CD4-positive, alpha-beta T cell treated with Interleukin-21 for 1 hour (primary cell): ENCODE measurements at regions not wholly inside any gene's neighbourhood (a gene's known extent, or its start where the extent isn't known, plus 50 kb on each side); places are given as distances from the start of the nearest gene placed in this dataset.
"Not testable (repeated sequence)": the region's sequence is repeated elsewhere in the genome, so short reads cannot be mapped to it uniquely, and the experiment has no call there.

ENCODE experiments used
- DNase-seq: peaks from one replicate; pipeline ENCODE4 v3.0.0-alpha.2; 2020

DNA sequence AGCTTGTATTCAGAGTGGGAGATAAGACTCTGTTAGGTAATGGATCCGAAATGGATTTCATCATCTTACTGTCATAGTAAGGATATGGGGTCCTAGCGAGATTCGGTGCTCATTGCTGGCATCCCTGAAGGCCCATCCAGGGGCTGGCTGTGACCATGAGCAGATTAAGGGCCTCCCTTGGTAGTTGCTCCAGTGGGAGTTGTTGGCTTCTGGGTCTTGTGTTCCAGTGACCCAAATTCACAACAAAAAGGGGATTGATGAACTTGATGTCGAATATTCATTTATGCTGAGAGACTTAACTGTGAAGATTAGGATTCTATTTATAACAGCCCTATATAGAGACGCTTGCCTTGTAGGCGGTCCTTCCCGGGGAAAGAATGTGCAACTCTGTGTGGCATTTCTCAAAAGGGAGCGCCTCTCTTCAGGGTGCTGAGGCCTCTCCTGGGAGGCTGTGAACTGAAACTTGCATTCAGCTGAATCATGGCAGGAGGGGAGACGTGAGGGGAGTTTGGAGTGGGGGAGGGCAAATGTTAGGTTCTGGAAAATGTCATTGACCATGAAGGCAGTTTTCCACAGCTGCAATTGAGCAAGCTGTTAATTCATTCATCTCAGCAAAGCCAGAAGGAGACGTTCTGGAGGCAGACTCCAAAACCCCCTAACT lies 233.1 kb upstream of the FZD8 start:
- DNase-seq: no peak

- DNase-seq: no peak
Observed at GRCh38 chr10:35874311-35875015, 232.4 kb upstream of the FZD8 start.

DNA sequence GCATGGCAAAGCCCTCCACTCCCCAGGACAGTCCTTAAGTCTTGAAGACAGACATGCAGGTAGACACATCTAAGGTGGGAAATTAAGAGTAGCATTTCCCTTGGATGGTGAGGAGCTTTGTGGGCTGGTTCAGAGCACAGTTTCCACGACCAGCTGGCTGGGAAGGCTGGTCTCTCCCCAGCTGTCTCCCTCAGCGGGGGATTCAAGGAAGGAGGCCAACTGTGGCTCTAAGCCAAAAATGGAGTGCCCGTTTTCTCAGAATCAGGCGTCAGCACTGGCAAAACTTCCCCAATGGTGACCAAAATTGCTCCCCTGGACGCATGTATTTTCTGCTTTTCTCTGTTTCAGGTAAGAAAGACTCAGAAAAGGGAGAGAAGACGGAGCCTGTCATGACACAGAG lies 230.6 kb upstream of the FZD8 start:
- no peak for DNase-seq

DNA sequence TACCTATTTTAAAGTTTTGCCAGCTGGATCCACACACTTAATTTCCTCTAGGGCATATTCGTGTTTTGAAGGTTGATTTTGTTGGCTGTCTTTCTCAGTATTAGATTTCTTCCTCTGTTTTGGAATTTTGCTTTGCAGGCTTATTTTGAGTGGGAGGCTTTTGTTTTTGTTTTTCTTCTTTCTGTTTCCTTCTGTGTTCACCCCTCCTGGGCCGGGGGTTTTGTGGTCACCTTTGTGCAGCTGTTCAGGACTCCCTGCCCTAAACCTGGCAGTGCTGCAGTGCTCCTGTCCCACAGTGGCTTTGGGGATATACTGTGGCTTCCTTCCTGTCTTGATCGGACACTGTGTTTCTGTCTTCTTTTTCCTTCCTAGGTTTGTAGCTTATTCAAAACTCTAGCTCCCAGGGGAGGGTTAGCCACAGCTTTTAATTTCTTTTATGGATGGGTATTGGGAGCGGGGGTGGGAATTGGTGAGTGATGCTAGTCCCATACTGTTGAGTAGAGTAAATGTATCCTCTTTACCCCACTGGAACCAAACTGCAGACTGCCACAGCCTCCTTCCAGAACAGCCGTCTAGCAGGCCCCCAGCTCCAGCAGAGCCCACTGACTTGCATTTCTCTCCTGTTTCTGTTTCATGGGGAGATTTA lies 228.7 kb upstream of the FZD8 start:
- no peak for DNase-seq

GRCh38 chr10:35858676-35859283 lies 216.7 kb upstream of the FZD8 start:
- DNase-seq: not testable (repeated sequence)

GRCh38 chr10:35857860-35858259 lies 215.8 kb upstream of the FZD8 start:
- no peak for DNase-seq

- no peak for DNase-seq
Observed at GRCh38 chr10:35855155-35855947, 213.3 kb upstream of the FZD8 start.

DNA sequence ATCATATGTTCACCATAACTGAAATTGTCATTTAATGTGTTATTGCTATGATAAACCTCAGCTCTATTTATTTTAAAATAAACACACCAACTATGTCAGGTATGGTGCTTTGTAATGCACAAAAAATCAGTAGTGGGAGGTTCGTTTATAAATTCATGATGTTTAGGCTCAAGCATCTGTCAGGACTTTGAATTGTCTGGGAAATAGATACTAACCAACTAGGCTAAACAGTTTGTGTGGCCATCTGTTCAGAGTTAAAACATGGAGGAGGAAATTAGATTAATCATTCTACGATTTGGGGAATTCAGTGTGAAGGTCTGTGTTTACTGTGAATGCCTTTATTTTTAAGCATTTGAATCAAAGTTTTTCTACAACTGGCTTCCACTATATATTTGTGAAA lies 212.6 kb upstream of the FZD8 start:
- DNase-seq: no peak

DNA sequence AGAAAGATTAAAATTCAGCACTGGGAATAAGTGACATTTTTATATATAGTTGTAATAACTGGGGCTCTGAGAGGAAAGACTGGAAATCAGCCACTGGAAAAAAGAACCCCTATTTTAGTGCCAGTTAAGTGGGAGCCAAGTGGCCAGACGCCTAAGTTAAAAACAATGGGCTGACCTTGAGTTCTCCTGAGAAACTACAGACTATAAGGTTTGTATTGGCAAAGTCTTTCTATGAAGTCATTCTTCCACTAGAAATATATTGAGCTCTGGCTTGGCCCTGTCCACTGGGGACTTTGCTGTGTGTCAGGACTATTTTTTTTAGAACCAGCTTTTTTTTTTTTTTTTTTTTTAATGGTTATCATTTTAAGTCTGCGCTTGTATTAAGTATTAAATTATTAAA lies 210.6 kb upstream of the FZD8 start:
- no peak for DNase-seq

DNA sequence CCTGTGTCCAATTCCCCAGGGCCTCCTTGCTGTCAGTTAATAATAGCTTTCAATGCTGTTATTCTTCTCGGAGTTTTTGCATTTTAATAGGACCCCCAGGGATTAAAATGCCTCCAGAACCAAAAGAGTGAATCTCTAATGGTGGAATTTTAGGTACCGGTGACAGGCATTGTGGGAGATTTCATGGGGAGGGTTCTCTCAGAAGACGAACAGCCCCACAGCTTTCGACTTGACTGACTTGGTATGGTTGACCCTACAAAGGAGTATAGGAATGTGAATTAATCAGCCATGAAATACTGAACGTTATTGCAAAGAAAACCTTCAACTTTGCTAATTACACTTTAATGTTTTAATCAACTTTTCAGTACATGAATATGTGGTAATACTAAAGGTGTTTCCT lies 206.3 kb upstream of the FZD8 start:
- DNase-seq: no peak

DNA sequence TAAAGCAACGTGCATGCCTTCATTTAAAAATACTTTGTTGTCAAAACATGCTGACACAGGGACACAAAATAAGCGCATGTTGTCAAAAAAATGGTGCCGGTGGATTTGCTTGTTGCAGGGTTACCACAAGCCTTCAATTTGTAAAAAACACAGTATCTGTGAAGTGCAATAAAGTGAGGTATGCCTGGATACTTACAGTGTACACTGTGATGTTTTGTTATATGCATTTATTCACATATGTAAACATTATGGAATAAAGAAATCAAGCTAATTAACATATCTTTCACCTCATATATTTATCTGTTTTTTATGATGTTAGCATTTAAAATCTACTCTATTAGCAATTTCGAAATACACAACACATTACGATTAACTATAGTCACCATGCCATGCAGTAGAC lies 202.6 kb upstream of the FZD8 start:
- DNase-seq: no peak

DNA sequence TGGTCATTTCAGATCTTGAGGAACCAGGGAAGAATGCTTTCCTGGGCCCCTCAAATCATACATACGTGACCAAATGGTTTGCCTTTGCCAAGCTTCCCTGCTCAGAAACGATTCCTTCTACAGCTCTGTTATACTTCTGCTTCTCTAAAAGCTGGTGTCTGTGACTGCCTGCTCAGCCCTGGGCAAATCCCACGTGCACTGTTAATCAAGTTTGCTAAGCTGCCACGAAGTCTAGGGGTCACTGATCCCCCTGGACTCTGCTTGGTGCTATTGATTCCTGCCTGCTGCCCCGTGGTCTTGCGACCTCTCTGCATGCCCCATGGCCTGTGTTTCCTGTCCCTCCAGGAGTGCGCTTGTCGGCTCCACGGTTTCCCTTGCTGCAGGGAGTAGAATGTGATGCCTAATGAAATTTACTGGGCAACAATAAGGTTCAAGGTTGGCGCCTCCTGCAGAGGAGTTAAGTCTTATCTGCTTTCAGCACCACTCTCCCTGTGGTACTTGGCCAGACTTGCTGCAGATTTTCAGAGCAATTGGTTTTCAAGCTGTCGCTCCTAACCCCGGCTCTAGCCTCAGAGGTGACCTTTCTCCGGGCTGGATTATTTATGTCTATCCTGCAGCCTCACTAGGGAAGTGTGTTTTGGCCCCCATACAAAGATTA lies 201.6 kb upstream of the FZD8 start:
- DNase-seq: no peak

- no peak for DNase-seq
Observed at GRCh38 chr10:35838054-35838453, 196.0 kb upstream of the FZD8 start.

- no peak for DNase-seq
Observed at GRCh38 chr10:35835545-35835944, 193.4 kb upstream of the FZD8 start.

DNA sequence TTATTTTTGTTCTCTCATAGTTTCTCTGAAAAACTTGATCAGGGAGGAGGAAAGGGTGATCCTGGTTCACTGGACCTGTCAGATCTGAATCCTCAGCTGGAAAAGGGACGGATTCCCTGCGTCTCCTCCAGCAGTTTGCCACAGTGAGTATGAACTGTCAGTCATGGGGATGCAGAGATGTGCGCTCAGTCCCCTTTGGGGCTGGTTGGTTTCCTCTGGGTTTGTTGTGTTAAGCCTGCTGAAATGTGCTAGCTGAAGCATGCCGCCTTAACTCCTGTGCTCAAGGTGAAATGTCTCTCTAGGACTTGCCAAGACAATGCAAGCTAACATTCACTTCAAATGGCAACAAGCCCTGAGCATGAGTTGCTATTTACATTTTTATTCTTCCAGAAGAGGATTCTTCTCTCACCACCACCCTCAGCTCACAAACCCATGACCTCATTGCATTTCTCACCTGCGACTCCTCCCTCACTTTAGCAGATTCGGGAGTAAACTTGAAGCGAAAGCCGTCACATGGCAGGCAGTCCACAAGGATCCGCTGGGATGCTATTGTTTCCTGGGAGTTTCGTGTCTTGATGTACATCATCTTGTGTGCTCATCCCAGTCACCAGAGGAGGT lies 192.9 kb upstream of the FZD8 start:
- DNase-seq: no peak

DNA sequence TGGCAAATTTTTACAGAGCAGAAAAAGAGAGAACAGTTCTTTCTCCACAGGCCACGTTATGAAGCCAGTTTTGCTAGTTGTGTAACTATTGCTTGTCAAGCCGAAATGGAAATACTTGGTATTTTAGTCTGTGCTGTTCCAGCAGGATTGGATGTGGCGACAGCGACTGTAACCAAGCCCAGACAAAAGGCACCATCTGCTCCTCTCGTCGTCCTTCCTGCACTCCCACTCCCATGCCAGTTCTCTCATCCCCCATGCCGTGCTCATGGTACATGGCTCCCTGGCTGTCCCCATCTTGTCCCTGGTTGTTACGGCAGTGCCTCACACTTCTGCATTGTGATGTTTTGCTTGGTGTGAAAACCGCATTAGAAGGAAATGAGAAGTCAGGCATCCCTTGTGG lies 185.7 kb upstream of the FZD8 start:
- no peak for DNase-seq

DNA sequence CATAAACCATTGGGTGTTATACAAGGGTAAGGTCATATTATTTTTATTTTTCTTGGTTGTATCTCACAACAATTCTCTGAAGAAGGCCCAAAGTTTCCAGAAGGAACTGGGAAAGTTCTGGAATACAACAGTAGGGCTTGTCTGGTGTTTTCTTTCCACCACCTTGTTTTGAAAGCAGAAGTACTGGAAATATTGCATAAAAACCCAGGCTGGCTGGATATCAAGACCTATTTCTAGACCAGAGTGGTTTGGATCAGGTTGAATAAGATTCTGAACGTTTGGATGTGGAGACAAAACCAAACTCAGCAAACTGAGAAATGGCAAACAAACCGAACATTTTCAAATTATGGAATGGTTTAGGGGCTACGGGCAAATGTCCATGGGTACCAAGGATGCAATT lies 182.6 kb upstream of the FZD8 start:
- no peak for DNase-seq

DNA sequence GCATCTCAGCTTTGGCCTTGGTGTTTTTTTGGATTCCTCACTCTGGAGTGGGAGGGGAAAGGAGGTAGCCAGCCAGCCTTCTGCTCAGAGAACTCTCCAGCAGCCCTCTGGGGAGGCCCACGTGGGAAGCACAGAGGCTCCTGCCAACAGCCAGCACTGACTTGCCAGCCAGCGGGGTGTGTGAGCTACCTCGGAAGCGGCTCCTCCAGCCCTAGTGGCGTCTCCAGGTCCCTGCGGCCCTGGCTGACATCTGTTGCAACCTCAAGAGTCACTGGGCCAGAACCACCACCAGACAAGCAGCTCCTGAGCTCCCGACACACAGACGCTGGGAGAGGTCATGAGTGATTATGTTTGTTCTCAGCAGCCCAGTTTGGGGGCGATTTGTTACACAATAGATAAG lies 180.2 kb upstream of the FZD8 start:
- no peak for DNase-seq

- DNase-seq: no peak
Observed at GRCh38 chr10:35821339-35821911, 179.3 kb upstream of the FZD8 start.

GRCh38 chr10:35819736-35820135 lies 177.6 kb upstream of the FZD8 start:
- no peak for DNase-seq

DNA sequence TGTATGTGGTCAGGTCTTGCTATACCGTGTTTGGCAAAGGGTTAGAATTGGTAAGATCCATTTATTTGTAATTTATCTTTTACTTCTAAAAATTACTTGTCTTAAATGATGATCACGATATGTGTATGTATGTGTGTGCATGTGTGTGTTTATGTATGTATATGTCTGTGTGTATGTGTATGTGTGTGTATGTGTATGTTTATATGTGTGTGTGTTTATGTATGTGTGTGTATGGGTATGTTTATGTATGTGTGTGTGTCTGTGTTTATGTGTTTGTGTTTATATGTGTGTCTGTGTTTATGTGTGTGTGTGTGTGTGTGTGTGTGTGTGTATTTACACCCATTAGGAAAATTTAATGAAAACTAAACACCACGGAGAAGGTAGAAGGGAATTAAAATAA lies 176.9 kb upstream of the FZD8 start:
- DNase-seq: no peak

- not testable (repeated sequence) for DNase-seq
Observed at GRCh38 chr10:35817109-35817508, 175.0 kb upstream of the FZD8 start.
